Ishikawa (cell line): ENCODE measurements at regions not wholly inside any gene's neighbourhood (a gene's known extent, or its start where the extent isn't known, plus 50 kb on each side); places are given as distances from the start of the nearest gene placed in this dataset.

Source experiments
- CEBPB ChIP-seq: IDR thresholded peaks from 2 replicates; pipeline ENCODE4 v1.6.1; 2012
- CREB1 ChIP-seq: IDR thresholded peaks from 2 replicates; pipeline ENCODE4 v1.6.1; 2012; ENCODE audit warnings: low read depth
- EP300 ChIP-seq: IDR thresholded peaks from 2 replicates; pipeline ENCODE4 v1.6.1; 2012; ENCODE audit warnings: borderline replicate concordance
- MAX ChIP-seq: IDR thresholded peaks from 2 replicates; pipeline ENCODE4 v1.6.1; 2012
- NFIC ChIP-seq: IDR thresholded peaks from 2 replicates; pipeline ENCODE4 v1.6.1; 2012
- RAD21 ChIP-seq: IDR thresholded peaks from 2 replicates; pipeline ENCODE4 v1.6.1; 2012; ENCODE audit warnings: low read depth
- REST ChIP-seq: IDR thresholded peaks from 2 replicates; pipeline ENCODE4 v1.6.1; 2012; ENCODE audit warnings: low read depth, mild to moderate bottlenecking
- YY1 ChIP-seq: IDR thresholded peaks from 2 replicates; pipeline ENCODE4 v1.6.1; 2012; ENCODE audit warnings: low read depth
- ZBTB7A ChIP-seq: IDR thresholded peaks from 2 replicates; pipeline ENCODE4 v1.6.1; 2012; ENCODE audit warnings: low read depth

- TF ChIP-seq CREB1 (no peak), RAD21 (peak; percentile 14; the same call in 1 of the 2 replicates), REST (no peak), EP300 (no peak), CEBPB (no peak), ZBTB7A (no peak), NFIC (no peak), YY1 (no peak), MAX (no peak)
Observed at GRCh38 chr3:96700322-96701315, 113.8 kb upstream of the EPHA6 start.
